Fibroblast of villous mesenchyme (primary cell): ENCODE measurements at regions not wholly inside any gene's neighbourhood (a gene's known extent, or its start where the extent isn't known, plus 50 kb on each side); places are given as distances from the start of the nearest gene placed in this dataset.

ENCODE experiments used
- DNase-seq: peaks from one replicate; pipeline ENCODE4 v3.0.0-alpha.2; 2010; ENCODE audit warnings: low read depth
- H3K4me3 ChIP-seq: 2 replicates; pipeline ENCODE4 v1.5.1; 2011; ENCODE audit warnings: low read depth, mild to moderate bottlenecking, low read length
- TF ChIP-seq, protein P1 (sequence below): IDR thresholded peaks from 2 replicates; pipeline ENCODE4 v1.5.1; 2012; ENCODE audit warnings: low read depth, mild to moderate bottlenecking, low read length; ENCODE audit not compliant: insufficient read depth

- DNase-seq: no peak
- TF ChIP-seq, protein P1, sequence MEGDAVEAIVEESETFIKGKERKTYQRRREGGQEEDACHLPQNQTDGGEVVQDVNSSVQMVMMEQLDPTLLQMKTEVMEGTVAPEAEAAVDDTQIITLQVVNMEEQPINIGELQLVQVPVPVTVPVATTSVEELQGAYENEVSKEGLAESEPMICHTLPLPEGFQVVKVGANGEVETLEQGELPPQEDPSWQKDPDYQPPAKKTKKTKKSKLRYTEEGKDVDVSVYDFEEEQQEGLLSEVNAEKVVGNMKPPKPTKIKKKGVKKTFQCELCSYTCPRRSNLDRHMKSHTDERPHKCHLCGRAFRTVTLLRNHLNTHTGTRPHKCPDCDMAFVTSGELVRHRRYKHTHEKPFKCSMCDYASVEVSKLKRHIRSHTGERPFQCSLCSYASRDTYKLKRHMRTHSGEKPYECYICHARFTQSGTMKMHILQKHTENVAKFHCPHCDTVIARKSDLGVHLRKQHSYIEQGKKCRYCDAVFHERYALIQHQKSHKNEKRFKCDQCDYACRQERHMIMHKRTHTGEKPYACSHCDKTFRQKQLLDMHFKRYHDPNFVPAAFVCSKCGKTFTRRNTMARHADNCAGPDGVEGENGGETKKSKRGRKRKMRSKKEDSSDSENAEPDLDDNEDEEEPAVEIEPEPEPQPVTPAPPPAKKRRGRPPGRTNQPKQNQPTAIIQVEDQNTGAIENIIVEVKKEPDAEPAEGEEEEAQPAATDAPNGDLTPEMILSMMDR: no peak
- no peak overlapping the region for H3K4me3 ChIP-seq
Observed at GRCh38 chr14:99078426-99078825, 193.6 kb downstream of the BCL11B start.

DNA sequence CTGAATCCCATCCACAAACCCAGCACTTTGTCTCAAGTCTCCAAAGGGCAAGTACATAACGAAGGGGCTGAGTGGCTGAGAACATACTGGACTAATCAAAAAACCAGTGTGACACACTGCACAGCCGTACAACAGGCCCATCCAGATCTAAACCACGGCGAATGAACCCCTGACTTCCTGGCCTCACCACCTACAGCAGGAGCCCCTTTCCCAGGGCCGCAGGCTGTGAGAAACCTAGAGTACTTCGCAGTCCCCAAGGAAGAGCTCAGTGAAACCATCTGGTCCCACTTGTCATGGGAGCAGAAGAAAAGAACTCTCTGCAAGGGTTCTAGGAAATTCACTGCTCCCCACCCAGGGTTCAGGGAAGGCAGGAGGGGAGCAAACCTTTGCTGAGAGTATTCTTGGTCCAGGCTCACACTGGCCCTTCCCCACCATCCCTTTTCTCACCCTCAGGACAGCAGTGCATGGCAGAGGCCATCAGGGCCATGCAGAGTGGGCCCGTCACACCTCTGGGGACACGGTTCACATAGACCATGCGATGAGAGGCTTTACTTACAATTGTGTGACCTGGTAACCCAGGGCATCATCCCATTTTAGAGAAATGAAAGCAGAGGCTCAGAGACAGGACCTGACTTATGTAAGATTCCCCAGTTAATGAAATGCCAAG is 192.8 kb downstream of the BCL11B start:
- no peak for DNase-seq
- TF ChIP-seq, protein P1: no peak
- H3K4me3 ChIP-seq: no peak overlapping the region

DNA sequence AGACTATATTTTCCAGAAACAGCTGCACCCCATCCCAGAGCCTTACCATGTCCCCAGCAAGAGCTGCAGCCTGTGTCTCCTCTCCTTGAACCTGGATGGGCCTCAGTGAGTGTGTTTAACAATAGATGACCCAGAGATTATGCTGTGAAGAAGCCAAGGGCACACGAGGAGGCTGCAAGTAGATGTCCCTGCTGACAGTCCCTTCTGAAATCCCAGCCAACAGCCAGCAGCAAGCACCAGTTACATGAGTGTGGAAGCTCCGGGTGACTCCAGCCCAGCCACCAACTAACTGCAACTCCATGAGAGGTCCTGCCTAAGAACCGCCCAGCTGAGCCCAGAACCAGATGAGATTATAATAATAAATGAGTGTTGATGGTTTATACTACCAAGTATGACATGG is 191.7 kb downstream of the BCL11B start:
- H3K4me3 ChIP-seq: no peak overlapping the region
- TF ChIP-seq, protein P1: no peak
- DNase-seq: no peak

DNA sequence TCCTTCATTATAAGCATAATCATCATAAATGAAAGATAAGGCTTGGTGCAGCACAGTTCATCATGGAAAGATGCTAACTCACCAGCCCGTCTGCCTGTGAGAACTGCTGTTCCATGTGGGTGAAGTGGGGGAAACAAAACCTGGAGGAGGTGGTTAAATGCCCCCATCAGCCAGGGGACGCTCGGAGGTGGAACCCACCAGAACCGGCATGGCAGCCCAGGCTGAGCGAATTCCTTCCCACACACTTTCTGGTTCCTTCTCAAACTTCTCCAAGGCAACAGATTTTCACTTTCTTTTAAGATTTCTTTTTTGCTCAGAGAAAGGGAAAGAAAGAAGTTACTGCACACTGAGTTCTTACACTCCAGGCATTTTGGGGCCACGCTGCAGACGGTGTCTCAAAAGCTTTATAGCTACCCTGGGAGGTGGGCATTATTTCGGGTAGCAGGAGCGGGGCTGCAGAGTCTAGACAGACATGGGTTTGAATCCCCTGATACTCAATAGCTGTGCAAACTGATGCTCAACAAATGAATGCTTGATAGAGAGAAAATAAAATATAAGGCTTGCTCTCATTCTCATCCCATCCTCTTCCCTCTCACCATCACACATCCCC is 190.7 kb downstream of the BCL11B start:
- no peak overlapping the region for H3K4me3 ChIP-seq
- TF ChIP-seq, protein P1: no peak
- DNase-seq: no peak

- DNase-seq: no peak
- TF ChIP-seq, protein P1: no peak
- no peak overlapping the region for H3K4me3 ChIP-seq
Observed at GRCh38 chr14:99081880-99082279, 190.1 kb downstream of the BCL11B start.

DNA sequence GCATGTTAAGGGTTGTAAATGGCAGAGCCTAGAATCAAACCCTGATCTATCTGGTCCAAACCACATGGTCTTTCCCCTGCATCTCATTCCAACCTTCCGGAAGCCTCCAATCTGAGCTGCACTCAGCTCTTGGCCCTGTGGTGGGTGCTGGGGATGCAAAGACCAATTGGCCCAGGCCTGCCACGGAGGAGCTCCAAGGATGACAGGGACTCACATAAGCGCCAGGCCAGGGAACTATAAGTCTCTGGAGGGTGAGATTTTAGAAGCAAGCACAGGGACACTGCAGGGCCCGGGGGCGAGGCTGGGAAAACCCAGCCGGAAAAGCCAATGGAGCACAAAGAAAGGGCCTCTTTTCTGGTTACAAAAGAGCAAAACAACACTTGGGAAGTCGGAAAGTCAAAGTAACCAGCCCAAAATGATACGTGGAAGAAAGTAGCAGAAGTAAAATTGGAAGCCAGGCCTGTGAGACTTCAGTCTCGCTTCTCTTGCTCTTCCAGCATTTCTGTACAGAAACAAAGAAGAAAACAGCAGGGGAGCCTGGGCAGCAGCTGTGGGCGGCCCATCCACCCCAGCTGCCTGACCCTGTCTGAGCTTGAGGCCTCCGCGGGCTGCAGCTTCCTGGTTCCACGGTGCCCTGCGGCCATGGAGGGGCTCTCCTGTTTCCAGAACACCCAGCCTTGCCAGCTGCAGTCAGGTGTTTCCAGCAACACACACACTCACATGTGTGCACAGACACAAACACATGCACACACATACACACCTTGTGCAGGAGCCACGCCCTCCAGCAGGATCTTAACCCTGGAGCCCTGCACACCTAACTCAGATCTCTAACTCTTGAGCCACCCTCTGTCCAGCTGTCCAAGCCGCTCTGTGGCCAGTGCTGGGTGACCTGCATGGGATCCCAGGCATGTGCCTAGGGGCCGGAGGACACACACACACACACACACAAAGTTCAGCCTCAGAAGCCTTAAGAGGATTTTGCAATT is 178.2 kb downstream of the BCL11B start:
- no peak for DNase-seq
- TF ChIP-seq, protein P1: no peak
- no peak overlapping the region for H3K4me3 ChIP-seq
